IMR-90 (cell line): ENCODE measurements at regions not wholly inside any gene's neighbourhood (a gene's known extent, or its start where the extent isn't known, plus 50 kb on each side); places are given as distances from the start of the nearest gene placed in this dataset.

ENCODE experiments used
- ATAC-seq: fragments of 200-7000 bp; cut with Tn5 transposase; 2 replicates; pipeline ENCODE4 v1.9.1; 2020; ENCODE audit warnings: low read depth, mild to moderate bottlenecking, moderate library complexity
- BruUV-seq: library from RNA; stranded (reverse); fragments of 400-500 nt; replicated peaks from 2 replicates; lab custom pipeline; 2021; lab: Mats Ljungman, UMichigan
- CTCF ChIA-PET: fragments of 300-600 bp; formaldehyde crosslinking; extraction: SDS; loops from one replicate; lab custom pipeline; 2021; ENCODE audit warnings: antibody characterized with exemption; lab: Yijun Ruan, JAX
- POLR2A ChIA-PET: fragments of 300-600 bp; sonication (Branson Sonifier 250); formaldehyde crosslinking; loops from one replicate; lab custom pipeline; 2022; ENCODE audit warnings: antibody characterized with exemption; ENCODE audit not compliant: unreplicated experiment; lab: Charles Lee
- DNase-seq: peaks from one replicate; pipeline ENCODE4 v3.0.0; 2013
- H2AFZ ChIP-seq: replicated peaks from 2 replicates; pipeline ENCODE3; 2013; ENCODE audit warnings: low read length, mild to moderate bottlenecking; ENCODE audit not compliant: poor library complexity
- H2AK5ac ChIP-seq: 2 replicates; pipeline ENCODE4 v1.6.1; 2013; ENCODE audit warnings: low read depth, low read length, inconsistent platforms
- H2AK9ac ChIP-seq: replicated peaks from 2 replicates; pipeline ENCODE3; 2013; ENCODE audit warnings: mild to moderate bottlenecking, low read depth, low read length, moderate library complexity; ENCODE audit not compliant: poor library complexity
- H2BK120ac ChIP-seq: 2 replicates; pipeline ENCODE4 v1.6.1; 2013; ENCODE audit warnings: low read depth, low read length, inconsistent platforms
- H2BK15ac ChIP-seq: 3 replicates; pipeline ENCODE4 v1.6.1; 2013; ENCODE audit warnings: low read depth, low read length, inconsistent platforms
- H2BK20ac ChIP-seq: 2 replicates; pipeline ENCODE4 v1.6.1; 2013; ENCODE audit warnings: low read depth, mild to moderate bottlenecking, inconsistent platforms, low read length, moderate library complexity
- H2BK5ac ChIP-seq: 2 replicates; pipeline ENCODE4 v1.6.1; 2013; ENCODE audit warnings: mild to moderate bottlenecking, low read depth, low read length, inconsistent platforms; ENCODE audit not compliant: poor library complexity, severe bottlenecking
- H3K14ac ChIP-seq: replicated peaks from 2 replicates; pipeline ENCODE4 v1.6.1; 2013; ENCODE audit warnings: low read depth, low read length, inconsistent platforms
- H3K18ac ChIP-seq: 2 replicates; pipeline ENCODE4 v1.6.1; 2013; ENCODE audit warnings: low read depth, low read length, control low read depth
- H3K23ac ChIP-seq: 2 replicates; pipeline ENCODE4 v1.6.1; 2013; ENCODE audit warnings: low read depth, low read length, inconsistent platforms
- H3K27ac ChIP-seq: 2 replicates; pipeline ENCODE4 v1.5.1; 2013; ENCODE audit warnings: mild to moderate bottlenecking, control low read depth, low read length; ENCODE audit not compliant: insufficient read depth
- H3K27me3 ChIP-seq: 2 replicates; pipeline ENCODE4 v1.6.1; 2013; ENCODE audit warnings: low read length; ENCODE audit not compliant: control insufficient read depth, insufficient read depth
- H3K36me3 ChIP-seq: 2 replicates; pipeline ENCODE4 v1.6.1; 2013; ENCODE audit warnings: low read length, mixed read lengths; ENCODE audit not compliant: control insufficient read depth, insufficient read depth
- H3K4ac ChIP-seq: 2 replicates; pipeline ENCODE4 v1.6.1; 2013; ENCODE audit warnings: low read depth, low read length, inconsistent platforms
- H3K4me1 ChIP-seq: 2 replicates; pipeline ENCODE4 v1.6.1; 2013; ENCODE audit warnings: low read length, mixed read lengths; ENCODE audit not compliant: control insufficient read depth, insufficient read depth
- H3K4me2 ChIP-seq: 2 replicates; pipeline ENCODE4 v1.6.1; 2013; ENCODE audit warnings: low read depth, mild to moderate bottlenecking, control low read depth, low read length, moderate library complexity
- H3K4me3 ChIP-seq: 2 replicates; pipeline ENCODE4 v1.5.1; 2013; ENCODE audit warnings: low read depth, mild to moderate bottlenecking, control low read depth, low read length, moderate library complexity; ENCODE audit not compliant: insufficient read depth
- H3K56ac ChIP-seq: 2 replicates; pipeline ENCODE4 v1.6.1; 2013; ENCODE audit warnings: low read length, inconsistent platforms; ENCODE audit not compliant: insufficient read depth; ENCODE audit errors: extremely low read depth
- H3K79me1 ChIP-seq, 2 experiments: 2 replicates each; pipeline ENCODE4 v1.6.1; 2013; ENCODE audit warnings: low read length in 2 of 2, inconsistent platforms in 1 of 2, low read depth in 1 of 2
- H3K9ac ChIP-seq: 2 replicates; pipeline ENCODE4 v1.6.1; 2013; ENCODE audit warnings: low read depth, low read length, control low read depth
- H3K9me1 ChIP-seq: 2 replicates; pipeline ENCODE4 v1.6.1; 2013; ENCODE audit warnings: low read length, inconsistent platforms; ENCODE audit not compliant: insufficient read depth
- H3K9me3 ChIP-seq: 2 replicates; pipeline ENCODE4 v1.6.1; 2013; ENCODE audit warnings: low read length; ENCODE audit not compliant: control insufficient read depth, insufficient read depth
- H4K20me1 ChIP-seq: 2 replicates; pipeline ENCODE4 v1.6.1; 2013; ENCODE audit warnings: low read length, inconsistent platforms; ENCODE audit not compliant: insufficient read depth
- H4K5ac ChIP-seq: 2 replicates; pipeline ENCODE4 v1.6.1; 2013; ENCODE audit warnings: mild to moderate bottlenecking, low read depth, low read length, control low read depth
- H4K8ac ChIP-seq, 2 experiments: 2 replicates each; pipeline ENCODE4 v1.6.1; 2013; ENCODE audit warnings: low read depth in 2 of 2, low read length in 2 of 2, control low read depth in 1 of 2, inconsistent platforms in 1 of 2
- H4K91ac ChIP-seq: 2 replicates; pipeline ENCODE4 v1.6.1; 2013; ENCODE audit warnings: low read depth, low read length, inconsistent platforms; ENCODE audit not compliant: insufficient read depth
- BHLHE40 ChIP-seq: fragments of 150-350 bp; IDR thresholded peaks from 2 replicates; pipeline ENCODE4 v1.6.1; 2016; ENCODE audit warnings: mild to moderate bottlenecking, low read depth, low read length
- CTCF ChIP-seq: conservative IDR thresholded peaks from 2 replicates; pipeline ENCODE4 v1.5.1; 2012; ENCODE audit warnings: mild to moderate bottlenecking, low read depth, low read length, improper control_type of control experiment
- FOS ChIP-seq: fragments of 150-350 bp; IDR thresholded peaks from 2 replicates; pipeline ENCODE4 v1.6.1; 2016; ENCODE audit warnings: low read depth, low read length
- MAZ ChIP-seq: IDR thresholded peaks from 2 replicates; pipeline ENCODE4 v1.6.1; 2012; ENCODE audit warnings: low read depth, mild to moderate bottlenecking, low read length, improper control_type of control experiment, moderate library complexity, borderline replicate concordance
- MXI1 ChIP-seq: IDR thresholded peaks from 2 replicates; pipeline ENCODE4 v1.6.1; 2012; ENCODE audit warnings: low read depth, mild to moderate bottlenecking, low read length, moderate library complexity, borderline replicate concordance
- NFE2L2 ChIP-seq: fragments of 150-350 bp; IDR thresholded peaks from 2 replicates; pipeline ENCODE4 v1.6.1; 2016; ENCODE audit warnings: low read depth, mild to moderate bottlenecking, low read length
- POLR2A ChIP-seq: IDR thresholded peaks from 2 replicates; pipeline ENCODE4 v1.6.1; 2012; ENCODE audit warnings: mild to moderate bottlenecking, low read depth, low read length
- RAD21 ChIP-seq: IDR thresholded peaks from 2 replicates; pipeline ENCODE4 v1.6.1; 2012; ENCODE audit warnings: low read length, improper control_type of control experiment
- RCOR1 ChIP-seq: IDR thresholded peaks from 2 replicates; pipeline ENCODE4 v1.6.1; 2012; ENCODE audit warnings: mild to moderate bottlenecking, low read length, improper control_type of control experiment; ENCODE audit not compliant: insufficient replicate concordance
- RFX5 ChIP-seq: IDR thresholded peaks from 2 replicates; pipeline ENCODE4 v1.8.0; 2012; ENCODE audit warnings: low read depth, mild to moderate bottlenecking, low read length, moderate library complexity
- USF2 ChIP-seq: fragments of 150-350 bp; IDR thresholded peaks from 2 replicates; pipeline ENCODE4 v1.6.1; 2017; ENCODE audit warnings: mild to moderate bottlenecking, antibody characterized with exemption, low read length, low read depth
- WGBS, 2 experiments: methylation state at CpG; one replicate each; pipeline versions ENCODE4 v1.1.5 to v1.1.7; 2013; ENCODE audit warnings: missing lambda C conversion rate in 2 of 2; ENCODE audit not compliant: insufficient read length in 1 of 2; ENCODE audit errors: extremely low coverage in 2 of 2; 5-methylcytosine and 5-hydroxymethylcytosine counted together
- dilution Hi-C: fragments of 300-500 bp; cut with HindIII; formaldehyde crosslinking; loops from one replicate; pipeline ENCODE4 v1.14.3; 2018; ENCODE audit warnings: low sequenced_read_pairs; ENCODE audit not compliant: unreplicated experiment
- in situ Hi-C: fragments of 300-500 bp; cut with MboI; formaldehyde crosslinking; loops from 3 replicates; pipeline ENCODE4 v1.14.3; 2019; ENCODE audit warnings: low sequenced_read_pairs, inconsistent platforms, mixed read lengths
- intact Hi-C: fragments of 100-400 bp; cut with micrococcal nuclease; formaldehyde crosslinking; loops from 2 replicates; pipeline ENCODE4 v1.10.0; 2022
- TF ChIP-seq, protein P1 (sequence below): fragments of 150-350 bp; IDR thresholded peaks from 2 replicates; pipeline ENCODE4 v1.6.1; 2016; ENCODE audit warnings: low read depth, mild to moderate bottlenecking, low read length, moderate library complexity, borderline replicate concordance

GRCh38 chr21:36208326-36209013 is 51.8 kb downstream of the DOP1B start:
- no peak overlapping the region for H2AFZ ChIP-seq
- H3K4me1 ChIP-seq = peaks cover 31% of the 10 kb centered on the region
- in situ Hi-C loops (loop anchor here (10.0 kb wide), 1 partner anchor 54 kb away; the partner anchor contains the start of gene DOP1B), dilution Hi-C loops (no loop called here), intact Hi-C loops (loop anchor here (5.0 kb wide), 1 partner anchor 51 kb away; the partner anchor contains the start of gene DOP1B)
- H2BK5ac ChIP-seq = peak overlapping the region; percentile 37
- WGBS, 2 experiments = 96% methylated on average over 14 of the region's 27 CpGs; no CpG with 5 or more reads in 1 of the 2 experiments
- H3K14ac ChIP-seq = peak overlapping the region; percentile 55
- no peak overlapping the region for H4K5ac ChIP-seq
- H3K9me3 ChIP-seq = no peaks in the 10 kb centered on the region
- H2AK9ac ChIP-seq = peak overlapping the region; percentile 59
- ChIA-PET CTCF (interaction anchor here (0.8 kb wide), 1 partner anchor 57 kb away, joined by 3 read pairs; no protein-coding TSS in a partner anchor), POLR2A (no interaction called here)
- H3K79me1 ChIP-seq = peaks cover 12 to 46% of the 10 kb centered on the region in 2 experiments
- peak overlapping the region in 1 of 2 experiments; percentile 14; a peak in 1 of 4 replicates for H4K8ac ChIP-seq
- no peak overlapping the region for H3K18ac ChIP-seq
- no peak for DNase-seq
- H2AK5ac ChIP-seq = peak overlapping the region; percentile 95
- peak overlapping the region; percentile 75 for H2BK120ac ChIP-seq
- no peak overlapping the region for H3K4me2 ChIP-seq
- H3K4ac ChIP-seq = peak overlapping the region; percentile 86
- H3K9me1 ChIP-seq = peaks cover 28% of the 10 kb centered on the region
- TF ChIP-seq FOS = no peak
- no peak for TF ChIP-seq RFX5
- no peak for TF ChIP-seq RCOR1
- no peak for TF ChIP-seq MXI1
- no peak for TF ChIP-seq CTCF
- TF ChIP-seq USF2 = no peak
- TF ChIP-seq NFE2L2 = no peak
- no peak for TF ChIP-seq RAD21
- no peak for TF ChIP-seq POLR2A
- no peak for TF ChIP-seq MAZ
- TF ChIP-seq, protein P1, sequence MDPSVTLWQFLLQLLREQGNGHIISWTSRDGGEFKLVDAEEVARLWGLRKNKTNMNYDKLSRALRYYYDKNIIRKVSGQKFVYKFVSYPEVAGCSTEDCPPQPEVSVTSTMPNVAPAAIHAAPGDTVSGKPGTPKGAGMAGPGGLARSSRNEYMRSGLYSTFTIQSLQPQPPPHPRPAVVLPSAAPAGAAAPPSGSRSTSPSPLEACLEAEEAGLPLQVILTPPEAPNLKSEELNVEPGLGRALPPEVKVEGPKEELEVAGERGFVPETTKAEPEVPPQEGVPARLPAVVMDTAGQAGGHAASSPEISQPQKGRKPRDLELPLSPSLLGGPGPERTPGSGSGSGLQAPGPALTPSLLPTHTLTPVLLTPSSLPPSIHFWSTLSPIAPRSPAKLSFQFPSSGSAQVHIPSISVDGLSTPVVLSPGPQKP = no peak
- TF ChIP-seq BHLHE40 = no peak
- no peak overlapping the region for H3K4me3 ChIP-seq
- H4K91ac ChIP-seq = peak overlapping the region; percentile 72
- H4K20me1 ChIP-seq = no peaks in the 10 kb centered on the region
- peak overlapping the region; percentile 52 for H3K23ac ChIP-seq
- BruUV-seq = no TSS peak
- no peak overlapping the region for H3K27ac ChIP-seq
- H2BK15ac ChIP-seq = peak overlapping the region; percentile 78; the same call in 2 of the 3 replicates
- no peak overlapping the region for H3K9ac ChIP-seq
- ATAC-seq = no peak
- H3K36me3 ChIP-seq = no peaks in the 10 kb centered on the region
- no peaks in the 10 kb centered on the region for H3K27me3 ChIP-seq
- no peak overlapping the region for H3K56ac ChIP-seq
- peak overlapping the region; percentile 69 for H2BK20ac ChIP-seq
